DND-41 (cell line): ENCODE measurements at regions not wholly inside any gene's neighbourhood (a gene's known extent, or its start where the extent isn't known, plus 50 kb on each side); places are given as distances from the start of the nearest gene placed in this dataset.

Experiments used
- EZH2 ChIP-seq: IDR thresholded peaks from 3 replicates; pipeline ENCODE4 v1.6.1; 2012; ENCODE audit warnings: borderline replicate concordance, low read depth, mild to moderate bottlenecking, moderate library complexity, low read length, inconsistent platforms; ENCODE audit not compliant: severe bottlenecking
- TF ChIP-seq, protein P1 (sequence below): IDR thresholded peaks from 2 replicates; pipeline ENCODE4 v1.5.1; 2012; ENCODE audit warnings: borderline replicate concordance, low read length, moderate library complexity, mild to moderate bottlenecking; ENCODE audit not compliant: poor library complexity, severe bottlenecking; ENCODE audit errors: extremely low read depth

DNA sequence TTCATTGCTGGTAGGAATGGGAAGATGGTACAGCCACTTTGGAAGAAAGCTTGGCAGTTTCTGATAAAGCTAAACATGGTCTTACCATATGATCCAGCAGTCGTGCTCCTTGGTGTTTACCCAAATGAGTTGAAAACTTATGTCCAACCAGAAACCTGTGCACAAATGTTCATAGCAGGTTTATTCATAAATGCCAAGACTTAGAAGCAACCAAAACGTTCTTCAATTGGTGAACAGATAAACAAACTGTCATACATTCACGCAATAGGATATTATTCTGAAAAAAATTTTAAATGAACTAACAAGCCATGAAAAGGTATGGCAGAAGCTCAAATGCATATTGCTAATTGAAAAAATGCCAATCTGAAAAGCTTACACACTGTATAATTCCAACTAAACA, 117.1 kb downstream of the LINC00237 start:
- TF ChIP-seq, protein P1, sequence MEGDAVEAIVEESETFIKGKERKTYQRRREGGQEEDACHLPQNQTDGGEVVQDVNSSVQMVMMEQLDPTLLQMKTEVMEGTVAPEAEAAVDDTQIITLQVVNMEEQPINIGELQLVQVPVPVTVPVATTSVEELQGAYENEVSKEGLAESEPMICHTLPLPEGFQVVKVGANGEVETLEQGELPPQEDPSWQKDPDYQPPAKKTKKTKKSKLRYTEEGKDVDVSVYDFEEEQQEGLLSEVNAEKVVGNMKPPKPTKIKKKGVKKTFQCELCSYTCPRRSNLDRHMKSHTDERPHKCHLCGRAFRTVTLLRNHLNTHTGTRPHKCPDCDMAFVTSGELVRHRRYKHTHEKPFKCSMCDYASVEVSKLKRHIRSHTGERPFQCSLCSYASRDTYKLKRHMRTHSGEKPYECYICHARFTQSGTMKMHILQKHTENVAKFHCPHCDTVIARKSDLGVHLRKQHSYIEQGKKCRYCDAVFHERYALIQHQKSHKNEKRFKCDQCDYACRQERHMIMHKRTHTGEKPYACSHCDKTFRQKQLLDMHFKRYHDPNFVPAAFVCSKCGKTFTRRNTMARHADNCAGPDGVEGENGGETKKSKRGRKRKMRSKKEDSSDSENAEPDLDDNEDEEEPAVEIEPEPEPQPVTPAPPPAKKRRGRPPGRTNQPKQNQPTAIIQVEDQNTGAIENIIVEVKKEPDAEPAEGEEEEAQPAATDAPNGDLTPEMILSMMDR: no peak
- no peak for TF ChIP-seq EZH2
